ENCODE measurements at regions not wholly inside any gene's neighbourhood (a gene's known extent, or its start where the extent isn't known, plus 50 kb on each side); places are given as distances from the start of the nearest gene placed in this dataset.

GRCh38 chr1:195005338-195005737 is 1602.9 kb downstream of the KCNT2 start:
- TF ChIP-seq POLR2A (IDR thresholded peaks at IDR 0.05) (no peak), CTCF (IDR thresholded peaks at IDR 0.05) (no peak)

Measured in heart left ventricle (tissue), 13 donors.